GM18909 (cell line): ENCODE measurements at regions not wholly inside any gene's neighbourhood (a gene's known extent, or its start where the extent isn't known, plus 50 kb on each side); places are given as distances from the start of the nearest gene placed in this dataset.
"Not testable (repeated sequence)": the region's sequence is repeated elsewhere in the genome, so short reads cannot be mapped to it uniquely, and the experiment has no call there.

Experiments used
- ATAC-seq: cut with Tn5 transposase; IDR thresholded peaks from one replicate; pipeline ENCODE4 v1.9.1; 2021; ENCODE audit warnings: mild to moderate bottlenecking; ENCODE audit not compliant: unreplicated experiment, poor library complexity

- no peak for ATAC-seq
These were observed 126.9 kb upstream of the SLC7A14 start for GRCh38 chr3:170712798-170713197.

- ATAC-seq = no peak
These were observed 126.5 kb upstream of the SLC7A14 start for GRCh38 chr3:170712336-170712735.

GRCh38 chr3:170711786-170712185 lies 125.9 kb upstream of the SLC7A14 start:
- ATAC-seq = no peak

- no peak for ATAC-seq
These were observed 123.2 kb upstream of the SLC7A14 start for GRCh38 chr3:170709046-170709445.

GRCh38 chr3:170707899-170708298 lies 122.0 kb upstream of the SLC7A14 start:
- no peak for ATAC-seq

GRCh38 chr3:170705131-170705530 lies 119.3 kb upstream of the SLC7A14 start:
- ATAC-seq = no peak

GRCh38 chr3:170703121-170703588 lies 117.3 kb upstream of the SLC7A14 start:
- ATAC-seq = no peak

GRCh38 chr3:170701696-170702678 lies 116.1 kb upstream of the SLC7A14 start:
- ATAC-seq = peak; percentile 64

GRCh38 chr3:170700054-170700404 lies 114.2 kb upstream of the SLC7A14 start:
- no peak for ATAC-seq

GRCh38 chr3:170699158-170700053 lies 113.5 kb upstream of the SLC7A14 start:
- no peak for ATAC-seq

- ATAC-seq = no peak
These were observed 112.0 kb upstream of the SLC7A14 start for GRCh38 chr3:170697908-170698307.

GRCh38 chr3:170697131-170697530 lies 111.3 kb upstream of the SLC7A14 start:
- ATAC-seq = no peak

GRCh38 chr3:170695486-170696064 lies 109.7 kb upstream of the SLC7A14 start:
- ATAC-seq = no peak

GRCh38 chr3:170692720-170693119 lies 106.8 kb upstream of the SLC7A14 start:
- no peak for ATAC-seq

- ATAC-seq = no peak
These were observed 104.7 kb upstream of the SLC7A14 start for GRCh38 chr3:170690661-170690981.

GRCh38 chr3:170689893-170690660 lies 104.2 kb upstream of the SLC7A14 start:
- peak; percentile 68 for ATAC-seq

- no peak for ATAC-seq
These were observed 103.5 kb upstream of the SLC7A14 start for GRCh38 chr3:170689296-170689829.

- ATAC-seq = not testable (repeated sequence)
These were observed 102.3 kb upstream of the SLC7A14 start for GRCh38 chr3:170688222-170688621.

- no peak for ATAC-seq
These were observed 94.7 kb upstream of the SLC7A14 start for GRCh38 chr3:170680593-170680992.

GRCh38 chr3:170679190-170679589 lies 93.3 kb upstream of the SLC7A14 start:
- no peak for ATAC-seq
